Type B pancreatic cell (in vitro differentiated cells): ENCODE measurements at regions not wholly inside any gene's neighbourhood (a gene's known extent, or its start where the extent isn't known, plus 50 kb on each side); places are given as distances from the start of the nearest gene placed in this dataset.
A peak's percentile ranks its signal among the peaks of the same experiment; 100 is the strongest.

Source experiments
- DNase-seq: peaks from one replicate; pipeline ENCODE4 v3.0.0; 2021; ENCODE audit warnings: mixed read lengths; ENCODE audit not compliant: unreplicated experiment; ENCODE audit errors: extremely low spot score
- H3K27ac Mint-ChIP-seq: 2 replicates; pipeline ENCODE4 v1.8.0; 2021; ENCODE audit warnings: mild to moderate bottlenecking, mixed read lengths
- H3K27me3 Mint-ChIP-seq: 2 replicates; pipeline ENCODE4 v1.8.0; 2021; ENCODE audit warnings: mixed read lengths
- H3K36me3 Mint-ChIP-seq: 2 replicates; pipeline ENCODE4 v1.8.0; 2021; ENCODE audit warnings: mixed read lengths
- H3K4me1 Mint-ChIP-seq: one replicate; pipeline ENCODE4 v1.8.0; 2021; ENCODE audit warnings: mixed read lengths; ENCODE audit not compliant: unreplicated experiment
- H3K4me3 Mint-ChIP-seq: 2 replicates; pipeline ENCODE4 v1.8.0; 2021; ENCODE audit warnings: mild to moderate bottlenecking, mixed read lengths
- H3K9me3 Mint-ChIP-seq: 2 replicates; pipeline ENCODE4 v1.8.0; 2021; ENCODE audit warnings: mixed read lengths
- TF ChIP-seq, protein P1 (sequence below): fragments of 200-600 bp; sonication (generic); conservative IDR thresholded peaks from 2 replicates; pipeline ENCODE4 v1.5.0; 2021; ENCODE audit warnings: antibody characterized with exemption, mild to moderate bottlenecking

- Mint-ChIP-seq H3K9me3 (no peaks in the 10 kb centered on the region), H3K27ac (no peak overlapping the region), H3K36me3 (no peaks in the 10 kb centered on the region), H3K4me3 (no peak overlapping the region), H3K4me1 (peaks cover 30% of the 10 kb centered on the region), H3K27me3 (no peaks in the 10 kb centered on the region)
- TF ChIP-seq, protein P1, sequence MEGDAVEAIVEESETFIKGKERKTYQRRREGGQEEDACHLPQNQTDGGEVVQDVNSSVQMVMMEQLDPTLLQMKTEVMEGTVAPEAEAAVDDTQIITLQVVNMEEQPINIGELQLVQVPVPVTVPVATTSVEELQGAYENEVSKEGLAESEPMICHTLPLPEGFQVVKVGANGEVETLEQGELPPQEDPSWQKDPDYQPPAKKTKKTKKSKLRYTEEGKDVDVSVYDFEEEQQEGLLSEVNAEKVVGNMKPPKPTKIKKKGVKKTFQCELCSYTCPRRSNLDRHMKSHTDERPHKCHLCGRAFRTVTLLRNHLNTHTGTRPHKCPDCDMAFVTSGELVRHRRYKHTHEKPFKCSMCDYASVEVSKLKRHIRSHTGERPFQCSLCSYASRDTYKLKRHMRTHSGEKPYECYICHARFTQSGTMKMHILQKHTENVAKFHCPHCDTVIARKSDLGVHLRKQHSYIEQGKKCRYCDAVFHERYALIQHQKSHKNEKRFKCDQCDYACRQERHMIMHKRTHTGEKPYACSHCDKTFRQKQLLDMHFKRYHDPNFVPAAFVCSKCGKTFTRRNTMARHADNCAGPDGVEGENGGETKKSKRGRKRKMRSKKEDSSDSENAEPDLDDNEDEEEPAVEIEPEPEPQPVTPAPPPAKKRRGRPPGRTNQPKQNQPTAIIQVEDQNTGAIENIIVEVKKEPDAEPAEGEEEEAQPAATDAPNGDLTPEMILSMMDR, result no peak
- DNase-seq, result no peak
Observed at GRCh38 chr9:85416715-85417114, 325.0 kb downstream of the AGTPBP1 start.

GRCh38 chr9:85414390-85414789 lies 327.4 kb downstream of the AGTPBP1 start:
- Mint-ChIP-seq H3K27me3 (no peaks in the 10 kb centered on the region), H3K9me3 (no peaks in the 10 kb centered on the region), H3K36me3 (no peaks in the 10 kb centered on the region), H3K4me3 (peak overlapping the region; percentile 40), H3K27ac (peak overlapping the region; percentile 94), H3K4me1 (peaks cover 19% of the 10 kb centered on the region)
- DNase-seq, result no peak
- TF ChIP-seq, protein P1, result no peak

GRCh38 chr9:85408494-85408893 lies 333.3 kb downstream of the AGTPBP1 start:
- Mint-ChIP-seq H3K27ac (no peak overlapping the region), H3K27me3 (peaks cover 3% of the 10 kb centered on the region), H3K36me3 (no peaks in the 10 kb centered on the region), H3K4me3 (no peak overlapping the region), H3K4me1 (peaks cover 7% of the 10 kb centered on the region), H3K9me3 (peaks cover 4% of the 10 kb centered on the region)
- TF ChIP-seq, protein P1, result no peak
- no peak for DNase-seq

- Mint-ChIP-seq H3K4me3 (no peak overlapping the region), H3K9me3 (peaks cover 4% of the 10 kb centered on the region), H3K27me3 (peaks cover 3% of the 10 kb centered on the region), H3K27ac (no peak overlapping the region), H3K4me1 (peaks cover 16% of the 10 kb centered on the region), H3K36me3 (no peaks in the 10 kb centered on the region)
- TF ChIP-seq, protein P1, result no peak
- DNase-seq, result no peak
Observed at GRCh38 chr9:85405566-85405950, 336.2 kb downstream of the AGTPBP1 start.

DNA sequence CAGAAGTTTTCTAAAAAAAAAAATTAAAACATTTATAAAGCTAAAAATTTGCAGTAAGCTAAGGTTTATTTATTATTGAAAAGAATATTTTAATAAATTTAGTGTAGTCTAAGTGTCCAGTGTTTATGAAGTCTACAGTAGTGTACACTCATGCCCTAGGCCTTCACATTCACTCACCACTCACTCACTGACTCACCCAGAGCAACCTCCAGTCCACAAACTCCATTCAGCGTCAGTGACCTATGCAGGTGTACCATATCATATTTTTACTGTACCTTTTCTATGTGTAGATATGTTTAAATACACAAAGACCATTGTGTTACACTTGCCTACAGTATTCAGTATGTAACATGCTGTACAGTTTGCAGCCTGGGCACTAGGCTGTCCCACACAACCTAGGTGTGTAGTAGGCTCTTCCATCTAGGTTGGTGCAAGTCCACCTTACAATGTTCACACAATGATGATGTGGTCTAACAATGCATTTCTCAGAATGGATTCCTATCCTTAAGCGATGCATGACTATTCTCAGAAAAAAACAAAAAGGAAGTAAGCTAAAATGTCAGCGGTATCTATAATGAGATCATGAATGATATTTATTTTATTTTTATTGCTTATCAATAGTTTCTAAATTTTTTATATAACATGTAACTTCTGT lies 336.7 kb downstream of the AGTPBP1 start:
- Mint-ChIP-seq H3K27me3 (peaks cover 3% of the 10 kb centered on the region), H3K4me1 (peaks cover 16% of the 10 kb centered on the region), H3K36me3 (no peaks in the 10 kb centered on the region), H3K27ac (no peak overlapping the region), H3K4me3 (no peak overlapping the region), H3K9me3 (peaks cover 4% of the 10 kb centered on the region)
- DNase-seq, result no peak
- TF ChIP-seq, protein P1, result no peak

DNA sequence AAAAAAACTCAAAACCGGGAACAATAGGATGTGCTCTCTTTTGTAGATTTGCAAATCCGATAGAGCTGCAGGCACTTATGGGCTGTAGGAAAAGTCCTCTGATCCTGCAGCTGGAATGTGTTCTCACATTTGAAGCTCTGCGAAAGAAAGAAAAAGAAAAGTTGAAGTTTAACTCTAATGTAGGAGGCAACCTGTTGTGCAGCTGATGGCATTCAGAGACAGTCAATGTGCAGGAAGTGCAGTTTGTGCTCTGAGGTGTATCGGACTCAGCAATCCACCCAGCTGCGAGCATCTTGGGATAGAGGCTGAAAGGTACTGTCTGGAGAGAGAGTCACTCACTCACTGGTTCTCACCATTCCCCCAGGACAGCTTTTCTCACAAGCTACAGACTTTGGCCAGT lies 339.2 kb downstream of the AGTPBP1 start:
- TF ChIP-seq, protein P1, result no peak
- no peaks in the 10 kb centered on the region for H3K9me3 Mint-ChIP-seq

More for the DNA sequence above, 339.2 kb downstream of the AGTPBP1 start:
- no peaks in the 10 kb centered on the region for H3K36me3 Mint-ChIP-seq
- H3K4me1 Mint-ChIP-seq, result peaks cover 12% of the 10 kb centered on the region
- no peaks in the 10 kb centered on the region for H3K27me3 Mint-ChIP-seq
- H3K4me3 Mint-ChIP-seq, result no peak overlapping the region
- H3K27ac Mint-ChIP-seq, result no peak overlapping the region
- no peak for DNase-seq
